C4-2B (cell line): ENCODE measurements at regions not wholly inside any gene's neighbourhood (a gene's known extent, or its start where the extent isn't known, plus 50 kb on each side); places are given as distances from the start of the nearest gene placed in this dataset.

Source experiments
- CTCF ChIP-seq: fragments of 450-650 bp; conservative IDR thresholded peaks from 2 replicates; pipeline ENCODE4 v1.5.1; 2017; ENCODE audit warnings: mild to moderate bottlenecking
- ZFX ChIP-seq: fragments of 450-650 bp; IDR thresholded peaks from 2 replicates; pipeline ENCODE4 v1.6.1; 2017

- TF ChIP-seq CTCF (no peak), ZFX (no peak)
Observed at GRCh38 chr2:236882074-236882473, 203.6 kb upstream of the COPS8 start.
